ENCODE measurements at regions not wholly inside any gene's neighbourhood (a gene's known extent, or its start where the extent isn't known, plus 50 kb on each side); places are given as distances from the start of the nearest gene placed in this dataset.

- no peak for DNase-seq
These were observed 107.2 kb upstream of the PARD3B start for GRCh38 chr2:204437815-204438756.

GRCh38 chr2:204441316-204441715 is 104.0 kb upstream of the PARD3B start:
- no peak for DNase-seq

GRCh38 chr2:204445149-204445548 is 100.1 kb upstream of the PARD3B start:
- DNase-seq = no peak

GRCh38 chr2:204447722-204448121 is 97.6 kb upstream of the PARD3B start:
- DNase-seq = no peak

- no peak for DNase-seq
These were observed 95.3 kb upstream of the PARD3B start for GRCh38 chr2:204449977-204450376.

- no peak for DNase-seq
These were observed 93.5 kb upstream of the PARD3B start for GRCh38 chr2:204451766-204452165.

- DNase-seq = no peak
These were observed 92.7 kb upstream of the PARD3B start for GRCh38 chr2:204452464-204453023.

GRCh38 chr2:204453730-204454167 is 91.5 kb upstream of the PARD3B start:
- DNase-seq = no peak

GRCh38 chr2:204454672-204455380 is 90.4 kb upstream of the PARD3B start:
- DNase-seq = no peak

- DNase-seq = no peak
These were observed 76.4 kb upstream of the PARD3B start for GRCh38 chr2:204468746-204469429.

GRCh38 chr2:204470178-204470620 is 75.1 kb upstream of the PARD3B start:
- DNase-seq = no peak

- DNase-seq = no peak
These were observed 74.6 kb upstream of the PARD3B start for GRCh38 chr2:204470621-204471196.

- no peak for DNase-seq
These were observed 72.9 kb upstream of the PARD3B start for GRCh38 chr2:204472375-204472774.

- DNase-seq = no peak
These were observed 72.1 kb upstream of the PARD3B start for GRCh38 chr2:204473224-204473623.

GRCh38 chr2:204475399-204475798 is 69.9 kb upstream of the PARD3B start:
- no peak for DNase-seq

- no peak for DNase-seq
These were observed 67.8 kb upstream of the PARD3B start for GRCh38 chr2:204477358-204477950.

- no peak for DNase-seq
These were observed 65.7 kb upstream of the PARD3B start for GRCh38 chr2:204479557-204479956.

GRCh38 chr2:204480676-204481075 is 64.6 kb upstream of the PARD3B start:
- no peak for DNase-seq

- DNase-seq = no peak
These were observed 61.6 kb upstream of the PARD3B start for GRCh38 chr2:204483608-204484081.

GRCh38 chr2:204486321-204486720 is 59.0 kb upstream of the PARD3B start:
- no peak for DNase-seq

- no peak for DNase-seq
These were observed 58.5 kb upstream of the PARD3B start for GRCh38 chr2:204486805-204487204.
